MM.1S (cell line): ENCODE measurements at regions not wholly inside any gene's neighbourhood (a gene's known extent, or its start where the extent isn't known, plus 50 kb on each side); places are given as distances from the start of the nearest gene placed in this dataset.

Experiments used
- CTCF ChIP-seq: fragments of 300-600 bp; sonication (generic); IDR thresholded peaks from 2 replicates; pipeline ENCODE4 v1.5.1; 2016; ENCODE audit warnings: antibody characterized with exemption, low read length, mixed read lengths
- EZH2 ChIP-seq: fragments of 300-600 bp; sonication (generic); optimal IDR thresholded peaks from 2 replicates; pipeline ENCODE3; 2017; ENCODE audit warnings: low read depth, mild to moderate bottlenecking, antibody characterized with exemption, low read length, mixed read lengths
- EZH2phosphoT487 ChIP-seq: fragments of 300-600 bp; sonication (generic); IDR thresholded peaks from 2 replicates; pipeline ENCODE4 v1.6.1; 2018; ENCODE audit warnings: antibody characterized with exemption, low read length

- no peak for TF ChIP-seq CTCF
- TF ChIP-seq EZH2: no peak
- no peak for TF ChIP-seq EZH2phosphoT487
Observed at GRCh38 chr2:143935482-143935752, 584.5 kb downstream of the ZEB2 start.
